BE2C (cell line): ENCODE measurements at regions not wholly inside any gene's neighbourhood (a gene's known extent, or its start where the extent isn't known, plus 50 kb on each side); places are given as distances from the start of the nearest gene placed in this dataset.
"Not testable (repeated sequence)": the region's sequence is repeated elsewhere in the genome, so short reads cannot be mapped to it uniquely, and the experiment has no call there.

Experiments
- DNase-seq: peaks from one replicate; pipeline ENCODE4 v3.0.0-alpha.2; 2020
- H3K27me3 ChIP-seq: fragments of 250-450 bp; sonication (Bioruptor Pico); 2 replicates; pipeline ENCODE4 v1.5.1; 2020; ENCODE audit warnings: mild to moderate bottlenecking
- H3K36me3 ChIP-seq: fragments of 250-450 bp; sonication (Bioruptor Pico); 2 replicates; pipeline ENCODE4 v1.5.1; 2020; ENCODE audit warnings: mild to moderate bottlenecking
- H3K4me1 ChIP-seq: fragments of 250-450 bp; sonication (Bioruptor Pico); 2 replicates; pipeline ENCODE4 v1.5.1; 2020
- H3K4me3 ChIP-seq: 2 replicates; pipeline ENCODE4 v1.5.1; 2011; ENCODE audit warnings: low read depth, low read length
- H3K9me3 ChIP-seq: fragments of 250-450 bp; sonication (Bioruptor Pico); 2 replicates; pipeline ENCODE4 v1.5.1; 2020
- TF ChIP-seq, protein P1 (sequence below): IDR thresholded peaks from 2 replicates; pipeline ENCODE4 v1.5.1; 2012; ENCODE audit warnings: mild to moderate bottlenecking, low read depth, low read length

DNA sequence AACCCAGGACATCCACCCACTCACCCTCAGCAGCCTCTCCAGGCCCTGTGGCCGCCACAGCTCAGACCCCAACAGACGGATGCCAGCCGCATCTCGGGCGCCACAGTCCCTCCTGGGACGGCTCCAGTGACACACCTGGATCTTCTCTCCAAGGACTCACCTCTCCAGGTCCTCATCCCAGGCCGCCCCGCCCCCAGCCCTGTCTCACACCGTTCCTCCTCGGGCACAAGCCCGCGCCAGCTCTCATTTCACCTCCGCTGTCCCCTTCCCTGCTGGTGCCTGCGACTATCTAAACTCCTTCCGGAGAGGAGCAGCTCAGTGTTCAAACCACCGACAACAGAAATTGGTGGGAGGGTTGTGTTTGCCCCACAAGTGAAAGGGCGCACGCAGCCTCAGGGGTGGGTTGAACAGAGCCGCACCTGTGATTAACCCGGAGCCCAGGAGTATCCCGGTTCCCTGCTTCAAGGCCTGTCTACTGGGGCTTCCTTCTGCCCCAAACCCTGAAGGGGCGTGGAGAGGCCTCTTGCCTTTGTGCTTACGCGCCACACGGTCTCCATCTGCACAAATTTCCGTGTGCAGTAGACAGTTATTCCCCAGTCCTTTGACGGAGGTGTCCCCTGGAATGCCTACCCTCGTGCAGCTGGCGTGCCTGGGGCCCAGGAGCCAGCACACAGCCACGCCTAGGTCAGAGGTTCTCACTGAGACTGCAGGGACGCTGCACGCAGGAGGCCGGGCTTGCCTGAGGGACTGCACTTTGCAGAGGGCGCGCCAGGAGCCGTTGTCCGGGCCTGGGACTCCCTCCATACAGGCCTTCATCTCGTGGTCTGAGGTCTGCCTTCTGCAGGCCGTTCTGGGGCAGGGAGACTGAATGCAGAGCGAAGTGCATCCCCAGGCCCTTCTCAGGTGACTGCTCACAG is 232.7 kb downstream of the DLL1 start:
- no peaks in the 10 kb centered on the region for H3K9me3 ChIP-seq
- DNase-seq: no peak
- no peaks in the 10 kb centered on the region for H3K27me3 ChIP-seq
- TF ChIP-seq, protein P1, sequence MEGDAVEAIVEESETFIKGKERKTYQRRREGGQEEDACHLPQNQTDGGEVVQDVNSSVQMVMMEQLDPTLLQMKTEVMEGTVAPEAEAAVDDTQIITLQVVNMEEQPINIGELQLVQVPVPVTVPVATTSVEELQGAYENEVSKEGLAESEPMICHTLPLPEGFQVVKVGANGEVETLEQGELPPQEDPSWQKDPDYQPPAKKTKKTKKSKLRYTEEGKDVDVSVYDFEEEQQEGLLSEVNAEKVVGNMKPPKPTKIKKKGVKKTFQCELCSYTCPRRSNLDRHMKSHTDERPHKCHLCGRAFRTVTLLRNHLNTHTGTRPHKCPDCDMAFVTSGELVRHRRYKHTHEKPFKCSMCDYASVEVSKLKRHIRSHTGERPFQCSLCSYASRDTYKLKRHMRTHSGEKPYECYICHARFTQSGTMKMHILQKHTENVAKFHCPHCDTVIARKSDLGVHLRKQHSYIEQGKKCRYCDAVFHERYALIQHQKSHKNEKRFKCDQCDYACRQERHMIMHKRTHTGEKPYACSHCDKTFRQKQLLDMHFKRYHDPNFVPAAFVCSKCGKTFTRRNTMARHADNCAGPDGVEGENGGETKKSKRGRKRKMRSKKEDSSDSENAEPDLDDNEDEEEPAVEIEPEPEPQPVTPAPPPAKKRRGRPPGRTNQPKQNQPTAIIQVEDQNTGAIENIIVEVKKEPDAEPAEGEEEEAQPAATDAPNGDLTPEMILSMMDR: no peak
- no peak overlapping the region for H3K4me3 ChIP-seq
- H3K36me3 ChIP-seq: no peaks in the 10 kb centered on the region
- H3K4me1 ChIP-seq: no peaks in the 10 kb centered on the region

DNA sequence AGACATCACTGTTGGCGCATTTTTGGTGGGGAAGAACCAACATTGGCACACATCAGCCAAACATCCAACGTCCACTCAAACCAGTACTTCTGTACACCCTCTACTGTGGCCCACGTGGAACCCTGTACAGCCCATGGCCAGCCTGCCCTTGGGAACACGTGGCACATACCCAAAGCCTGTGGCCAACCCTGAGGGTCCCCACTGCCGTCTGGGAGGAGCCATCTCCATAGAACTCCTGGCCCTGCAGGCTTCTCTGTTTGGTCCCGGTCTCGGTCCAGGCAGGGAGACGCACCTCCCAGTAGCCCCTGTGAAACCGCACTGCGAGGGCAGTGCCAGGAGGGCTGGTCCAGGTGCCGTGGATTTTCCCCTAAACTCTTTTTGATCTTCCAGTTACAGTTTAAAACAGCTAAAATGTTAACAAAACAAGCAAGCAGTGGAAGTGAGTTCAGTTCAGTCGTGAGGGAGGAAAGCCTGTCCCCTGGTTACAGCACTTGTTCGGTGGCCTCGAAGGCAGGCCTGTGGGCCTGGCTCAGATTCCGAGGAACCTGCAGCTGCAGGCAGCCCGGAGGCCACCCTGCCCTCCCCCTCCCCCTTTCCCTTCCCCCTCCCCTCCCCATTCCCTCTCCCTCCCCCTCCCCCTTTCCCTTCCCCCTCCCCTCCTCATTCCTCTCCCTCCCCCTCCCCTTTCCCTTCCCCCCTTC is 233.7 kb downstream of the DLL1 start:
- Histone ChIP-seq H3K36me3 (no peaks in the 10 kb centered on the region), H3K27me3 (no peaks in the 10 kb centered on the region), H3K4me3 (no peak overlapping the region), H3K9me3 (no peaks in the 10 kb centered on the region), H3K4me1 (no peaks in the 10 kb centered on the region)
- TF ChIP-seq, protein P1: no peak
- DNase-seq: no peak

DNA sequence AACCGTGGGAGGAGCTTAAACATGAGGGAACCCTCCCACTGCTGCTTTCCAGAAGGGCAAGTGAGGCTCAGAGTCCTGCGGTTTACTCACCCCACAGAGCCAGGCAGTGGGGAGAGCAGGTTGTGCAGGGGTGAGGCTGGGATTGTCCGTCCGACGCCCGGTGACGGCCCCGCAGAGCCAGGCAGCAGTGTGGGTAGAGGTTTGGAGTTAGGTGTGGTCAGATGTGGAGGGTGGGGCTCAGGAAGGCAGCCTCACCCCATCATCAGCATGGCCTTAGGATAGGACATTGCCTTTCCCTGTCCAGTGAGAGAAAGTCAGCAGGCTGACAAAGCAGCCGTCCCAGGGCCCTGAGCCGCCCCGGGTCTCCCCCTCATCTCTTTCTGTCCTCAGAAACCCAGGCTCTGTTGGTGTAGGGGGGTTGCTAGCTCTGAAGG is 234.6 kb downstream of the DLL1 start:
- Histone ChIP-seq H3K9me3 (no peaks in the 10 kb centered on the region), H3K36me3 (no peaks in the 10 kb centered on the region), H3K4me1 (no peaks in the 10 kb centered on the region), H3K27me3 (no peaks in the 10 kb centered on the region), H3K4me3 (no peak overlapping the region)
- TF ChIP-seq, protein P1: no peak
- DNase-seq: no peak

DNA sequence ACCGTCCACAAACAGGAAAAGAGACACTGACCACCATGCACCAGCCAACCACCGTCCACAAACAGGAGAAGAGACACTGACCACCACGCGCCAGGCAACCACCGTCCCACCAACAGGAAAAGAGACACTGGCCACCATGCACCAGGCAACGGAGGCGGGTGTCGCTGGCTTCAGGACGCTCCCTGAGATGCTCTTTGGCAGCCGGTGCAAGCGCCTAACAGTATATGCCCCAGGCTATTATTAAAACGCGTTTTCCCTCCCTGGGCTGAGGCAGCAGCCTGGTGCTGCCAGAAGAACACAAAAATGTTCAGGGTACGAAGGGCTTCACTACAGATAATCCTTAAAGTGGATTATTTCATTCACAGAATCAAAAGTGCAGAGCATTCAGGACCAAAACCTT is 235.1 kb downstream of the DLL1 start:
- not testable (repeated sequence) for H3K27me3 ChIP-seq, H3K9me3 ChIP-seq, H3K36me3 ChIP-seq, H3K4me3 ChIP-seq, DNase-seq, H3K4me1 ChIP-seq

DNA sequence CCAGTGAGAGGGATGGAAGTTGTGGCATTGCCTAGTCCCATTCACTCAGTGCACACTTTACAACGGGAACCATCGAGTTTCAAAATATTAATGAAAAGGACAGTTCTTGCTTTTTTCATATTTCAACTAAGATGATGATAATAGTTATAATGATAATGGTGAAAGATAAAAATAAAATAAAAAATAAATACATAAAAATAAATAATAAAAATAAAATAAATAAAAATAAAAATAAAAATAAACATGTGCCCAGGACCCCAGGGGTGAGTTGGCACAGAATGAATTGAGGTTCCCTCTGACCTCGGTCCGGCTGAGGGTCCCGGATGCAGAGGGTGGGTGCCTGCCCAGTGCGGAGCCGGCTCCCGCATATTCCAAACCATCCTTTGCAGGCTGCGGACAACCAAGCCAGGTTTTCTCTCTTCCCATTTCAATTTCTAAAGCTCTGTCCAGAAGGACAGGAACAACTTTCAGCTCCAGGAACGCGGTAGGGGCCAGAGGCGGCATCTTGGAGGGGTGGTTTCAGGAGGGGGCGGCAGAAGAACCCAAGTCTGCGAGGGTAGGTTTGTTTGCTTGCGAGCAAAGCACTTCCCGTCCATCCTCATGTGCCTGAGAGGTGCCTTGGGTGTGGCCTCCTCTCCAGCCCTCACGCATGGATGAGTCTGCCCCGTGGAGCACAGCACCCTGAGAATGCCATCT is 236.8 kb downstream of the DLL1 start:
- Histone ChIP-seq H3K36me3 (no peaks in the 10 kb centered on the region), H3K4me1 (no peaks in the 10 kb centered on the region), H3K9me3 (no peaks in the 10 kb centered on the region), H3K27me3 (no peaks in the 10 kb centered on the region), H3K4me3 (no peak overlapping the region)
- DNase-seq: no peak
- TF ChIP-seq, protein P1: no peak

DNA sequence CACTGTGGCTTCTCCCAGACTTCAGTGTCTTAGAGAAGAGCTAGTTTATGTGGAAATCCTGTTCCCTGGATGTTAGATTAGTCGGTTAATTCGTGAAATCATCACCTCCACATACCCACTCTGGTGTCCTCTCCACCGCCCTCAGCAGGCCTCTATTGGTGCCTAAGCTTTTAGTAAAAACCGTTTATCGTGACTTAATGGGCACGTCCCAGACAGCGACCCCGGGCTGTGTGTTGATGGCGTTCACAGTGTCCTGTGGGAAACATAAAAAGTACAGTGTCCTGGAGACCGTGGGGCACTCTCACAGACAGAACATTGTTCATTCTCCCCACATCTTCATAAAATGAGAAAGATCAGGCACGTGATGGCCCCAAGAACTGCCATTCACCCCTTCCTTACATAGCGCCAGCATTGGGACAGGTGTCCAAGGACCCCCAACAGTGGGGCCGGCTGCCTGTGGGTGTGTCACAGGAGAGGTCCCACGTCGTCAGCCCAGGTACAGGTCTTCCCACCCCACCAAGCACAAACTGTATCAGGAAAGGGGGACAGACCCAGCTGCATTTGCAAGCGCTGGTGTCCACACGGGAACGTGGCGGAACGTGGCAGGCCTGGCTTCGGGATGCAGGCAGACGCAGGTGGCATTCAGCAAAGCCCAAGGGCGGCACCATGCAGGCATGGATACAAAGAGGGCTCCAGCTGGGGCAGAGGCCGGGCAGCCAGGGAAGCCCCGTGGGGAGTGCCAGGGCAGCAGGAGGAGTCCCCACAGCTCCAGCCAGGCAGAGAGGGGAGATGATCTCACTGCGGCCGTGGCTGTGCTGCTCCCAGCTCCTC is 237.7 kb downstream of the DLL1 start:
- no peaks in the 10 kb centered on the region for H3K9me3 ChIP-seq

More for the DNA sequence above, 237.7 kb downstream of the DLL1 start:
- no peak for DNase-seq
- Histone ChIP-seq H3K4me3 (no peak overlapping the region), H3K36me3 (no peaks in the 10 kb centered on the region), H3K27me3 (no peaks in the 10 kb centered on the region), H3K4me1 (no peaks in the 10 kb centered on the region)
- TF ChIP-seq, protein P1: no peak
